GM12865 (cell line): ENCODE measurements at regions not wholly inside any gene's neighbourhood (a gene's known extent, or its start where the extent isn't known, plus 50 kb on each side); places are given as distances from the start of the nearest gene placed in this dataset.

Source experiments
- DNase-seq: peaks from one replicate; pipeline ENCODE4 v3.0.0; 2010; ENCODE audit warnings: low read depth
- H3K4me3 ChIP-seq: 2 replicates; pipeline ENCODE4 v1.5.1; 2011; ENCODE audit warnings: mild to moderate bottlenecking, low read depth, low read length, control low read depth
- TF ChIP-seq, protein P1 (sequence below): IDR thresholded peaks from 2 replicates; pipeline ENCODE4 v1.5.1; 2011; ENCODE audit warnings: low read length, control low read depth, low read depth, inconsistent platforms; ENCODE audit not compliant: insufficient read depth; ENCODE audit errors: missing control alignments

DNA sequence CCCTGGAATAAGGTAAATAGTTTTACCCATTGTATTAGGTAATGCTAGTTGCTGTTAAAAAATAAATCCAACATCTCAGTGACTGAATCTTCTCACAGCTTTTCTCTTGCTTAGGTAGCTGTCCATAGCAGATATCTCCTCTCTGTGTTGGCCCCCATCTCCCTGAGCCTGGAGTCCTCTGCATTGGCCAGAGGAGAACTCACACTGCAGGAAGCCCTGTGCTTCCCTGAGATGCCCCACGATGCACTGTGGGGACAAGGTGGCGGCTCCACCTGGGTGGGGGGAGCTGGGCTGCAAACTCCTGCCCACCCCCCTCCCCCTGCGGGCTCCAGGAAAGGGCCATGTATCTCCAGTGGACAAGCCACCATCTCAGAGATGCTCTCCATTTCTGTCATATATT lies 80.4 kb upstream of the SALL3 start:
- TF ChIP-seq, protein P1, sequence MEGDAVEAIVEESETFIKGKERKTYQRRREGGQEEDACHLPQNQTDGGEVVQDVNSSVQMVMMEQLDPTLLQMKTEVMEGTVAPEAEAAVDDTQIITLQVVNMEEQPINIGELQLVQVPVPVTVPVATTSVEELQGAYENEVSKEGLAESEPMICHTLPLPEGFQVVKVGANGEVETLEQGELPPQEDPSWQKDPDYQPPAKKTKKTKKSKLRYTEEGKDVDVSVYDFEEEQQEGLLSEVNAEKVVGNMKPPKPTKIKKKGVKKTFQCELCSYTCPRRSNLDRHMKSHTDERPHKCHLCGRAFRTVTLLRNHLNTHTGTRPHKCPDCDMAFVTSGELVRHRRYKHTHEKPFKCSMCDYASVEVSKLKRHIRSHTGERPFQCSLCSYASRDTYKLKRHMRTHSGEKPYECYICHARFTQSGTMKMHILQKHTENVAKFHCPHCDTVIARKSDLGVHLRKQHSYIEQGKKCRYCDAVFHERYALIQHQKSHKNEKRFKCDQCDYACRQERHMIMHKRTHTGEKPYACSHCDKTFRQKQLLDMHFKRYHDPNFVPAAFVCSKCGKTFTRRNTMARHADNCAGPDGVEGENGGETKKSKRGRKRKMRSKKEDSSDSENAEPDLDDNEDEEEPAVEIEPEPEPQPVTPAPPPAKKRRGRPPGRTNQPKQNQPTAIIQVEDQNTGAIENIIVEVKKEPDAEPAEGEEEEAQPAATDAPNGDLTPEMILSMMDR = no peak
- no peak overlapping the region for H3K4me3 ChIP-seq
- DNase-seq = no peak

DNA sequence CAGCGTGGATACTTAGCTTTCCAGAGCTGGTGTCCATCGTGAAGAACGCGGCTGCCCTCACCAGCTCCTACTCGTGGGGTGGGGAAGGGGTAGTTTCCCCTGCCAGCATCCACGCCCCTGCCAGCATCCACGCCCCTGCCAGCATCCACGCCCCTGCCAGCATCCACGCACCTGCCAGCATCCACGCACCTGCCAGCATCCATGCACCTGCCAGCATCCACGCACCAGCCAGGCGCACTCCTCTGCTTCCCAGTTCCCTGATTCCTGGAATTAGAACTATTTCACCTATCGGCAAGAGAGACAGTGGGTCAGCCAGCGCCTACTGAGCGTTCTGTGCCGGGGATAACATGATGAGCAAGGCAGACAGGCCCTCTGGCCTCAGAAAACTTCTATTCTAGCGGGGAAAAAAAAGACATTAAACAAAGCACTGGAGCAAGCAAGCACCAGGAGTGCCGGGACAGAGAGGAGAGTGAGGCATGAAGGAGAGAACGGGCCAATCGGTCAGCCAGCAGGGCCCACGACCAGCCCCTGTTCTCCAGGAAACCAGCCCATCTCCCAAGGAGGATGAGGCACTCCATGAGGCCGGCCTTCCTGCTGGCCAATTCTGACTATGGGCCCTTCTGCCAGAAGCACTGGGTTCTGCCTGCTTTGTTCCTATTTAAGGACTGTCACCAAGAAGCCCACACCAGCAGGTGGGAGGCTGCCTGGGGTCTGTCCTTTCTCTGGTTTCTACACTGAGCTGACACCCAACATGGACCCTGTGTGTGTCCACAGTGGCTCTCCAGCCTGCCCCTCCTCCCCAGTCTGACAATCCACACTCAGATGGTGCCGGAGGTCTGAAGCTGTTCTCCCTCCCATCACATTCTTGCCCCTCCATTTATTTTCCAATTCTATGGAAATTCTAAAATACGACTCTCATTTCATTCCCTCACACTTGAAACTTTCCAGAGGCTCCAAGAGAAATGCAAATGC lies 78.4 kb upstream of the SALL3 start:
- DNase-seq = no peak
- H3K4me3 ChIP-seq = no peak overlapping the region
- TF ChIP-seq, protein P1 = no peak

DNA sequence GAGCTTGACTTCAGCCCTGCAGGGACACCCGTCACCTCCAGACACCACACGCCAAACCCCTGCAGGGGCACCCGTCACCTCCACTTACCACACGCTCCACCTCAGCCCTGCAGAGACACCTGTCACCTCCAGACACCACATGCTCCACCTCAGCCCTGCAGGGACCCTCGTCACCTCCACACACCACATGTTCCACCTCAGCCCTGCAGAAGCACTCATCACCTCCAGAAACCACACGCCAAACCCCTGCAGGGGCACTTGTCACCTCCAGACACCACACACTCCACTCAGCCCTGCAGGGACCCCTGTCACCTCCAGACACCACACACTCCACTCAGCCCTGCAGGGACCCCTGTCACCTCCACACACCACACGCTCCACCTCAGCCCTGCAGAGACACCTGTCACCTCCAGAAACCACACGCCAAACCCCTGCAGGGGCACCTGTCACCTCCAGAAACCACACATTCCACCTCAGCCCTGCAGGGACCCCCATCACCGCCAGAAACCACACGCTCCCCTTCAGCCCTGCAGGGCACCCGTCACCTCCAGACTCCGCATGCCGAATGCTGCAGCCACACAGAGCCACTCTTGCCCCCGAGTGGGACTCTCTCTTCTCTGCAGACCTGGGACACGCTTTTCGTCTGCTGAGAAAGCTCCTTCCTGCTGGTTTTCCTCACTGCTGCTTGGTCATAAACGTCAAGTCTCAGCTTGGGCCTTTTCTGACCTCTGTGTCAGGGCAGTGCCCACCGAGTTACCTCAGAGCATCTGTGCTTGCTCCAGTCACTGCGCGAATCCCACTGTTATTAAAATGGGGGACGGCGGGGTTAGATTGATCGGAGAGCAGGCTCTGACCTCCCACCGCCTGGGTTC lies 77.5 kb upstream of the SALL3 start:
- no peak for DNase-seq
- TF ChIP-seq, protein P1 = no peak
- no peak overlapping the region for H3K4me3 ChIP-seq

DNA sequence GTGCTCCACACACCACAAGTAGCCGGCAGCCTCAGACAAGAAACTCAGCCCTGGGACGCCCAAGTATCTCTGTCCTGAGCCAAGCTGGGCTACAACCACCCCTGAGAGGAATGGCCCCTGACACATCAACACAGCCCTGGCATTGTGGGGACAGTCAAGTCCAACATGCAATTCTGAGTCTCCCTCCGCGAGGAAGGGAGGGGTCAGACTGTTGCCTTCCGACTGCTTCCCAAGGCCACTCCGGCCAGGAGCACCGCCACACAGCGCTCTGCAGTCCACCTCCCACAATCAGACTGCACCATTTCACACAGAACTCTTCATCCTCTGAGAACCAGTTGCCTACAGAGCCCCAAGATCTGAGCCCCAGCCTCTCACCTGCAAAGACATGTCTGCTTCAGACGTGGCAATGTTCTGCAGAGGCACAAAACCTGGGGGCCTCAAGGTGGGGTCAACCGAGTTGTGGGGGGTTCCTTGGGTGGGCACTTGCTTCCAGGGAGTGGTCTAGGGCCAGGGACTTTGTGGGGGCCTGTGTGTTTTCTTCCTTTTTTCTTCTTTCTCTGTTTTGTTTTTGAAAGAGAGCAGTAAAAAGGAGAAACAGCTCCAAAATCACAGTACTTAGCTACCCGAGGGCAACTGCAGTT lies 76.7 kb upstream of the SALL3 start:
- no peak overlapping the region for H3K4me3 ChIP-seq
- no peak for DNase-seq
- TF ChIP-seq, protein P1 = no peak

DNA sequence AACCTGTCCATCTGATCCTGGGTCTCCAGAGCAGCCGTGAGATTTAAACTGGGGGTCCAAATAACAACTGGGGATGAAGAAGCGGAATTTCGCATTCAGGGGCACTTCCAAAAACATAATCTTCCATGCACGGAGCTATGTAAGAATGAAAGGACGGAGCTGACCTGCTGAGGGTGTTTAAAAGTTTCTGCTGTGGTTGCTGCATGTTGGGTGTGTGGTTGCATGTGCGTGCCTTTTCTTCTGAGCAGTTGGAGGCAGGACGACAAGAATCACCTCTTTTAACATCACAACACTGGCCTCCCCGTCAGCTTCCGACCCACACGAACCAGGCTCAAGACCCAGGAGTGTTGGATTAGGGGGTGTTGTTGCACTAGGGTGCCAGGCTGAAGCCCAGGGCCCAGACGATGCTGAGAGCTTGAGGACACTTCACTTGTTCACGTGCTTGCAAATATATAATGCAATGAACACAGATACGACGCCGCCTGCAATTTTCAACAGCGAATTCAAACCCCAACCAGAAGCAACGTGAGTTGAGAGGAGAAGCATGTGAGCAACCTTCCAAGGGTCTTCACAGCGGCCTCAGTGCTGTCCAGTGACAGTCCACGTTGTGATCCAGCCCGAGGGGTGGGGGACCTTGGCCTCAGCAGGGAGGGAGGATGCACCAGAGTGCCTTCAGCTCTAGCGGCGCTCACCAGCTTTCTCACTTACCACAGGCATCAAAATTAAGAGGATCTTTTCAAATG lies 76.0 kb upstream of the SALL3 start:
- DNase-seq = no peak
- H3K4me3 ChIP-seq = no peak overlapping the region
- TF ChIP-seq, protein P1 = no peak

DNA sequence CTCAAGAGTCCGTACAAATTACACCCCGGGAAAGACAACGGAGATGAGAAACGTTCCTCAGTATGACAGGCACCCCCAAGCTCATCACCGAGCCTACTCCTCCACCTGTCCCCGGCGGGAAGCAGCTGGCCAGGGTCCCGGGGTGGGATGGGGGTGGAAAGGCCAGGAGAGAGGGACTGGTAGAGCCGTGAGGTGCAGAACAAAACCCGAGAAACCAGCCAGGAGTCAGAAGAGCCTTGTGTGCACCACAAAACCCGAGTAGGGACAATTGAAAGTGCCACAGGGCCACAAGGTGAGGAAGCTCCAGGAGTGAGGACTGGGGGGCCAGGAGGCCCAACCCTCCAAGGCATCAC lies 75.5 kb upstream of the SALL3 start:
- TF ChIP-seq, protein P1 = no peak
- H3K4me3 ChIP-seq = no peak overlapping the region
- no peak for DNase-seq
